VCaP (cell line): ENCODE measurements at regions not wholly inside any gene's neighbourhood (a gene's known extent, or its start where the extent isn't known, plus 50 kb on each side); places are given as distances from the start of the nearest gene placed in this dataset.

Experiments
- H3K27ac ChIP-seq: fragments of 450-650 bp; 2 replicates; pipeline ENCODE4 v1.5.1; 2017
- CTCF ChIP-seq: fragments of 450-650 bp; conservative IDR thresholded peaks from 2 replicates; pipeline ENCODE4 v1.5.1; 2017; ENCODE audit warnings: mild to moderate bottlenecking, moderate library complexity

- no peak for TF ChIP-seq CTCF
- no peak overlapping the region for H3K27ac ChIP-seq
Observed at GRCh38 chr7:17706275-17706674, 234.0 kb downstream of the SNX13 start.

DNA sequence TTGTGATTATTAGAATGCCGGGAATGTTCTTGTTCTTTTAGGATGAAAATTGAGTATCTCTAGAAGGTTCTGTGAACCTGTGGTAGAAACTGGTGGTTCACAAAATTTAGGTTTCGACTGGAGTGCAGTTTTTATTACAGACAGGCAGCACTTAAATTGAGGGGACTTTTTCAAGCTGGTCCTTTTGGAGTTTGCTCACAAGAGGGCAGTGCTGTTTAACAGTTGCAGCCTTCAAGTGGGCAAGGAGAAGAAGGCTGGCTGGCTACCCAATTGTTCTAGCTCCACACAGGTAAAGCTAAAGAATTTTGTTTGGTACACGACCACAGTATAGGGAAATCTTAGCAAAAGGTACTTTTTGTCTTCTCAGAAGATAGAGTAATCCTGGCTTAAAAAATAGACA, 233.6 kb downstream of the SNX13 start:
- H3K27ac ChIP-seq, result no peak overlapping the region
- TF ChIP-seq CTCF, result peak; percentile 73

DNA sequence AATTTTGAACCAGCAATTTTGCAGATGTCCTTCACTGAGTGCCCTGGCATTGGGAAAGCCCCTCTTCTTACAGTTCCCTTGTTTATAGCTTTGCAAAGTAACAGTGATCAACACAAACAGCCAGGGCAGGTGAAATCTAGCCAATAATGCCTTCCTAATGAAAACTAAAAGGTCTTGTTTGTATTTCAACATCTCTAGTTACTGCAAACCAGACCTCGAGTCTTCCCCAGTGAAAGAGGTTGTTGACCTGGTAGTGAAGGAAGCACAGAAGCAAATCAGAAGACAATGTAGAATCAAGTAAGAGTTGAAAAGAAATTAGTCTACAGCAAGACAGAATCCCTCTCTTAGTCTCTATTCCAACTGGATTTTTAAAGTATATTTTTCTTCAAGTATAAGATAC, 231.2 kb downstream of the SNX13 start:
- no peak for TF ChIP-seq CTCF
- H3K27ac ChIP-seq, result no peak overlapping the region

DNA sequence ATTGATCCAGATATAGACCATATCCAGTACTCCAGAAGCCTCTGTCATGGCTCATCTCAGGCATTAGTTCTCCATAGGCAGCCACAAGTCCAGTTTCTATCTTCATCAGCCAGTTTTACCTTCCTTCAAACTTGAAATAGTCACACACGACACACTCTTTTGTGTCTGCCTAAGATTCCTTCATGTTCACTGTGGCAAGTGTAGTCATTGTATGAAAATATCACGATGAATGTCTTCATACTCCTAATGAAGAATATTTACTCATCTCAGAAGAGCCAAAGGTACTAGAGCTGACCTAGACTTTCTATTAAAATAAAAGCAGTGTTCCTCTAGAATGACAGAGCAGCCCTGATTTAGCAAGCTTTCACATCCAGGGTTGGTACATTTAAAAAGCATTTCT, 230.7 kb downstream of the SNX13 start:
- TF ChIP-seq CTCF, result no peak
- H3K27ac ChIP-seq, result no peak overlapping the region

DNA sequence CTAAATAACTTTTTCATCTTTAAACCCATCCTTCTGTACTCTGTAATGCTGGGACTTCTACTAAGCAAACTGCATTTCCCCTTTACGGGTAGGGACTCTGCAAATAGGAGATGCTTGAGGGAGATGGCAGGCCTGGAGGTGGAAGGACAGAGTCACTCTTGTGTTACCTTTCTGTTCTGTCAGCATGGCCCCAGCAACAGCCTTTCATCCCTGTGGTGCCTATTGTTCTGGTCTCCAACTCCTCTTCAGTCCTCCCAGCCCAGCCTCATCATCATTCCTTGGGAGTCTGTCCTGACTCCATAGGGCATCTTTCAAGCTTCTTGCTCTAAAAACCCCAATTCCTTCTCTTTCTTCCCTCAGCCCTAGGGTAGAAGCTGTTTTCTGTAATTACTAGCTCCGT, 230.0 kb downstream of the SNX13 start:
- no peak for TF ChIP-seq CTCF

GRCh38 chr7:17713584-17713983, 226.7 kb downstream of the SNX13 start:
- no peak overlapping the region for H3K27ac ChIP-seq
- no peak for TF ChIP-seq CTCF

More for the DNA sequence above, 230.0 kb downstream of the SNX13 start:
- no peak overlapping the region for H3K27ac ChIP-seq

DNA sequence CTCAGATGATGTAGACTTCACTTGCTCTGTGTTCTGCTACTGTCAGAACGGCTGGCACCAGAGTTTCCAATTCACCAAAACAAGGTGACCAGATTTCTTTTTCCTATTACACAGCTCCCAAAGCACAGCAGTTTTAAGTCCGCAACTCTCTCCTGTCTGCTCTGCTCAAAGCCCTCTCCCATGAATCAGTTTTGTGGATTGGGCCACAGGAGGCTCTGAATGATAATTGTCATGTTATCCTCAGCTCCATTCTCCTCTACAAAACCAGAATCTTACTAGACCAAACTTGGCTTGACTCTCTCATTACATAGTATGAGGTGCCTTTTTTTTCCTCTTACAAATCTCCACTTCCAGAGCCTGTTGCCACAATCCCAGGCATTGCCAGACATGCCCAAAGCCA, 223.5 kb downstream of the SNX13 start:
- H3K27ac ChIP-seq, result no peak overlapping the region
- TF ChIP-seq CTCF, result no peak

DNA sequence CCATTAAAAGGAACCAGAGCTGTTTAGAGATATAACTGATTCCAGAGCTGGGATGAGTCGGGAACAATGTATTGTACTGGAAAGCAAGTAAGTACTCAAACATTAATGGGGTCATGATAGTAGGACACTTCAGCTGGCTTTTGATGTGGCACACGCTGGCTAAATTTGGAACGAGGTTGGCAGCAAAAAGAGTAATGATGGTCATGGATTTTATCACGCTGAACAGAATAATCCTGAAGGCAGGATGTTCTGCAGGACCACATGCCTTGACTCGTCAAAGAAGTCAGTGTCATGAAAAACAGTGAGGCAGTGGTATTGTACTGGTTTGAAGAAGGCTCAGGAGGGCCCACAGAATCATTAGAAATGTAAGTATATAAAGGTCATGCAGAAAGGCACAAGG, 220.3 kb downstream of the SNX13 start:
- TF ChIP-seq CTCF, result no peak
- H3K27ac ChIP-seq, result no peak overlapping the region
